NCI-H2029 treated with DMSO at 0.1 percent for 48 hours (cell line): ENCODE measurements at regions not wholly inside any gene's neighbourhood (a gene's known extent, or its start where the extent isn't known, plus 50 kb on each side); places are given as distances from the start of the nearest gene placed in this dataset.
"Not testable (repeated sequence)": the region's sequence is repeated elsewhere in the genome, so short reads cannot be mapped to it uniquely, and the experiment has no call there.

Experiments used
- DNase-seq: peaks from one replicate; lab custom pipeline; 2025; lab: John Stamatoyannopoulos, UW

GRCh38 chr2:83386549-83386948 lies 1072.5 kb downstream of the SUCLG1 start:
- DNase-seq, result no peak

GRCh38 chr2:83378921-83379320 lies 1080.2 kb downstream of the SUCLG1 start:
- DNase-seq, result no peak

GRCh38 chr2:83376731-83377130 lies 1082.3 kb downstream of the SUCLG1 start:
- no peak for DNase-seq

- DNase-seq, result no peak
Measured at GRCh38 chr2:83370419-83370762, 1088.7 kb downstream of the SUCLG1 start.

- DNase-seq, result no peak
Measured at GRCh38 chr2:83369601-83370418, 1089.3 kb downstream of the SUCLG1 start.

GRCh38 chr2:83368916-83369315 lies 1090.2 kb downstream of the SUCLG1 start:
- no peak for DNase-seq

- no peak for DNase-seq
Measured at GRCh38 chr2:83368461-83368860, 1090.6 kb downstream of the SUCLG1 start.

GRCh38 chr2:83365476-83365875 lies 1093.6 kb downstream of the SUCLG1 start:
- no peak for DNase-seq

GRCh38 chr2:83364264-83364663 lies 1094.8 kb downstream of the SUCLG1 start:
- DNase-seq, result no peak

GRCh38 chr2:83363138-83363537 lies 1095.9 kb downstream of the SUCLG1 start:
- not testable (repeated sequence) for DNase-seq

- no peak for DNase-seq
Measured at GRCh38 chr2:83359336-83359735, 1099.7 kb downstream of the SUCLG1 start.

GRCh38 chr2:83342860-83343329 lies 1116.2 kb downstream of the SUCLG1 start:
- DNase-seq, result no peak

- DNase-seq, result no peak
Measured at GRCh38 chr2:83340424-83340823, 1118.7 kb downstream of the SUCLG1 start.

GRCh38 chr2:83339942-83340341 lies 1119.1 kb downstream of the SUCLG1 start:
- not testable (repeated sequence) for DNase-seq

GRCh38 chr2:83331810-83332209 lies 1127.3 kb downstream of the SUCLG1 start:
- DNase-seq, result no peak

GRCh38 chr2:83323038-83323437 lies 1136.0 kb downstream of the SUCLG1 start:
- DNase-seq, result no peak

- DNase-seq, result no peak
Measured at GRCh38 chr2:83320053-83320452, 1139.0 kb downstream of the SUCLG1 start.

GRCh38 chr2:83305758-83306378 lies 1153.2 kb downstream of the SUCLG1 start:
- no peak for DNase-seq

GRCh38 chr2:83291083-83291482 lies 1168.0 kb downstream of the SUCLG1 start:
- no peak for DNase-seq

- DNase-seq, result no peak
Measured at GRCh38 chr2:83282841-83283240, 1176.2 kb downstream of the SUCLG1 start.

GRCh38 chr2:83282043-83282795 lies 1176.9 kb downstream of the SUCLG1 start:
- DNase-seq, result no peak

GRCh38 chr2:83280391-83280790 lies 1178.7 kb downstream of the SUCLG1 start:
- DNase-seq, result no peak

- DNase-seq, result no peak
Measured at GRCh38 chr2:83273322-83273721, 1185.8 kb downstream of the SUCLG1 start.
